HG03280 (cell line): ENCODE measurements at regions not wholly inside any gene's neighbourhood (a gene's known extent, or its start where the extent isn't known, plus 50 kb on each side); places are given as distances from the start of the nearest gene placed in this dataset.

Experiments
- ATAC-seq: cut with Tn5 transposase; IDR thresholded peaks from one replicate; pipeline ENCODE4 v1.9.1; 2021; ENCODE audit warnings: mild to moderate bottlenecking, moderate library complexity; ENCODE audit not compliant: unreplicated experiment

- ATAC-seq: no peak
These were observed 349.9 kb downstream of the RPS24 start for GRCh38 chr10:78383378-78384048.

- ATAC-seq: no peak
These were observed 350.4 kb downstream of the RPS24 start for GRCh38 chr10:78384049-78384431.

DNA sequence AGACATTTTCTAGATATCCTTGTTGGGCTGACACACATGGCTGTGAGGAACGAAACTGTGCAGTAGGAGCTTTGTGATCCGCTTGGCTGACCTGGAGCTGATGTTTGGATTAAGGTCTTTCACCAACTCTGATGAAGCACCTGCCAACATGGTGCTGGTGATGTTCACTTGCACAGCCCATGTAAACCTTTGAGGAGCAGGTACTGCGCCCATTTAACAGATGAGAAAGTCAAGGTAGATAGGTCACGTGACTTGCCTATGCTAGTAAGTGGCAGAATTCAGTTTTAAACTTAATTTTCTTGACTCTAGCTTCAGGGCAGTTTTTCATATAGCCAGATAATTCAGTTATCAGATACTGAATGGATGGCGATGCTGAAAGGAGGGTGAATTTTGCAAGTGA lies 351.9 kb downstream of the RPS24 start:
- ATAC-seq: no peak

- no peak for ATAC-seq
These were observed 352.8 kb downstream of the RPS24 start for GRCh38 chr10:78386509-78386908.

DNA sequence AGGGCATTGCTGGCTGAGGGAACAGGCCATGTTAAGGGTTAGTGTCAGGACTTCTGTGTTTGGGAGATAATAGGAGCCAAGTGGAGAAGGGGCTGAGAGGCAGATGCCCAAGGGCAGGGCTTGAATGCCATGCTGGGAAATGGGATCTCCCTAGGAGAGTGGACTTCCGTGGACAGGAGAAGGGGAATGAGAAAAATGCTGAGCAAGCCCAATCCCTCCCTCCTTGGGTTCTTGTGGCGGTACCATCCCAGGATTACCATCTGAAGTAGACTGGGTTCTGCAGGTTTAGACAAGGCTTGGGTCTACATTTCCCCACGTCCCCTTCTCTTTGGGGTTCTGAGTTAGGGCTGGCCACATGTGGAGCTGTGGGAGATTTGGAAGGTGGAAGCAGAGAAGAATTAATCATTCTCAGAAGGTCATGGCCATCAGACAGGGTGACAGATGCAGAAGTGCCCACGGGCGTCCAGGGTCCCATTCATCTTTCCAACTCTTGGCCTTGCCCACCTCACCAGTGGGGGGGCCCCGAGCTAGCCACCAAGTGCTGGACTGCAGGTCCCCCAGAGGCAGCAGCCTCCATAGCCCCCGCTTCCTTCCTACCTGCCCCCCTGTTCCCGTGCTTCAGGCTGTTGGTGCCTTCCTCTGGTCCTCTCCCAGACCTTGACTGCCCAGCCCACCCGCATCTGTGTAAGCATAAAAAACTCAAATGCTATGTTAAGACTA lies 354.8 kb downstream of the RPS24 start:
- no peak for ATAC-seq

GRCh38 chr10:78389419-78389818 lies 355.8 kb downstream of the RPS24 start:
- ATAC-seq: no peak

DNA sequence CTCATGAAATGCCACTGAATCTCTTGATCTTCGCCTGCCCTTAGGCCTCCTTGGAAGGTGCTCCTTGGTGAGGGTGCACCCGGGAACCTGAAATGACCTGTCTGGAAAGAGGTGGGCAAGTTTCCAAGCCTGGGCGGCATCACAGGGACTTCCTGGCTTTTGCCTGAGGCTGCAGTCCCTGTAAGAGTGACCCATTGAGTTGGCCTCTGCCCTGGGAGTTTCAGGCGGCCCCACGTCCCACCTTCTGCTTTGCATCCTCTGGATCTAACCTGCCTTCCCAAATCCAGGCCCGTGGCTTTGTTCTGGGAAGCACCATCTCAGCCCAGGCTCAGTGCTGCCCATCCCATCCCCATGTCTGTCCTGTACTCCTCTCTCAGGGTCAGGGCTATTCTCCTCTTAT lies 356.4 kb downstream of the RPS24 start:
- ATAC-seq: no peak

DNA sequence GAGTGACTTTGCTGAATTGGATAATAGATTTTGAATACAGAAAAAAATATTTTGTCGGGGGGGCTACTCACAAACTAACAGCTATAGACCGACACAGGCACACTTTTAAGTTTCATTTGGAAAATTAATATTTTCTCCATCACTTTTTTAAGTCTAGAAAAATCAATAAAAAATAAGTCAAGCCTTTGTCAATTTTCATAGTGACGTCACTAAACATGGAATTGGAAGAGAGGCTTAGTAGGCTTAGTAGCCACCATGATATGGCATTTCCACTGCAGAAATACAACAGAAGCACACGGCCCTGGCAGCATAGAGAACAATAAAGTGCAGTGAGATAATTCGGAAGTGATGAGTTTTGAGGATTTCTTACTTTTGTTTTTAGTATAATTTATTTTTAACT lies 357.2 kb downstream of the RPS24 start:
- ATAC-seq: no peak

DNA sequence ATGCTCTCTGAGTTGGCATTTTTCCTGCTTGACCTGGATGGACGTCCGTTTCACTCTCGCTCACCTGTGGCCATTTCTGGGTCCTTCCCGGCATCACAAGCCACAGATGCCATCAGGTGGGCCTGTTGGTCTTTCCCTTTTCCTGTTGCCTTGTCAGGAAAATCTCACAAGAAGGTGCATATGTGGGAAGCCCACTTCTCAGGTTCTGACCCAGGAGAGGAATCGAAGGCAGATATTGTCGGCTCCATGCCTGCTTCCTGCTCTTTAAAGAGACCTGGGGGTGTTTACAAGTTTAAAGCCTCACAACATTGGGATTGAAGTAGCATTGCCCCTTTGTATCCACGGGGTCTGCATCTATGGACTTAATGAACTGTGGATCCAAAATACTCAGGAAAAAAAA lies 357.9 kb downstream of the RPS24 start:
- no peak for ATAC-seq

DNA sequence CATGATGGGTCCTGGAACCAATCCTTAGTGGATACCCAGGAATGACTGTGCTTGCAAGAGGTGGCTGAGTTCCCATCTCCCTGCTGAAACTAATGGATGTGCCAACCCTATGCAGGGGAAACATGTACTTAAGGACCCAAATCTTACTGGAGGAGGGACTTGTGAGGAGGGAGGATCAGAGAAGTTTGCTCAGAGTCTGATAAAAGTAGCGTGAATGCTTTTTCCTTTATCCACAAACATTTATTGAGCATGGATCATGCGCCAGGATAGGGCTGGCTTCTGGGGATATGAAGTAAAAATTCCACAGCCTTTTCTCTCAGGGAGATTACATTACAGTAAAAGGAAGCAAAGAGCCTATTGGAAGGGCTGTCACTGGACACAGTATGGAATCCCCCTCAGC lies 358.5 kb downstream of the RPS24 start:
- ATAC-seq: no peak

- ATAC-seq: no peak
These were observed 359.4 kb downstream of the RPS24 start for GRCh38 chr10:78393094-78393493.

- no peak for ATAC-seq
These were observed 360.4 kb downstream of the RPS24 start for GRCh38 chr10:78394047-78394446.

DNA sequence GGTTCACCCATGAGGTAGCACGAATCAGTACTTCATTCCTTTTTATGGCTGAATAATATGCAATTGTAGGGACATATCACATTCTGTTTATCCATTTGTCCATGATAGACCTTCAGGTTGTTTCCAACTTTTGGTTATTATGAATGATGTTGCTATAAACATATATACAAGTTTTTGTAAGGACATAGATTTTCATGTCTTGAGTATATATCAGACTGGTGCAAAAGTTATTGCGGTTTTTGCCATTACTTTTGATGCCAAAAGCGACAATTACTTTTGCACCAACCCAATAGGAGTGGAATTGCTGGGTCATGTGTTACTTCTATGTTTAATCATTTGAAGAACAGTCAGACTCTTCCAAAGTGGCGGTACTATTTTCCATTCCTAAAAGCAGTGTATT lies 361.5 kb downstream of the RPS24 start:
- no peak for ATAC-seq

- no peak for ATAC-seq
These were observed 363.1 kb downstream of the RPS24 start for GRCh38 chr10:78396754-78397153.

GRCh38 chr10:78397786-78398185 lies 364.1 kb downstream of the RPS24 start:
- no peak for ATAC-seq

- no peak for ATAC-seq
These were observed 364.7 kb downstream of the RPS24 start for GRCh38 chr10:78398382-78398781.

DNA sequence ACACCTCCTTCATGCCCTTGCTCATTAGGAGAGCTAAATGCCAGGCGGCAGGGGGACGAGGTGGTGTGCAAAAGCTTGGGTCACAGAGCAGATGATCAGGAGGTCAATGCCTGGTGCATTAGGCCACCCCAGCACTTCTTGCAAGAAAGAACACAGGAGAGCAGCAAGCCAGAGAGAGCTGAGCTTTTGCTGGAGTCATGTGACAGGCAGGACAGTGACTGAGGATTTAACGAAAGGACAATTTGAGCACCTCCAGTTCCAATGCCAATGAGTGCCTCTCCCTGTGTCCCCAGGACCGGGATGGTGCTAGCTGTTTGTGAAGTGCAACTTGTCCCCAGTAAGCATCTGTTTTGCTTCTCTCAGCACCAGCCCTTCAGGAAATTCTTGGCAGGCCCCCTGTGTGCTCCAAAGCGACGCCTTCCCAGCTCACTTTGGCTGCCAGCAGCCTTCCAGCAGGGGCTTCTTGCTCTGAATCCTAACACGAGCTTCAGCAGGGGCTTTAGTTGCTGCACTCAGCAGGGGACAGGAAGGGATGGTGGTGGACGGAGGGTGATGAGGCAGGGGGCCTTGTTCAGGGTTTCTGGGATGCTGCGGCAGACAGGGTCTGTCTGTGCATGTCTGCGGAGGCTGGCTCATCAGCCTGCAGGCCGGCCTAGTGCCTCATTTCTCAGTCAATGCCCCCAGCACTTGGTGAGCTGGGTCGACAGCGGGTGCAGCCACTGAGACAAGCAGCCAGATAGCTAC lies 368.1 kb downstream of the RPS24 start:
- ATAC-seq: no peak

DNA sequence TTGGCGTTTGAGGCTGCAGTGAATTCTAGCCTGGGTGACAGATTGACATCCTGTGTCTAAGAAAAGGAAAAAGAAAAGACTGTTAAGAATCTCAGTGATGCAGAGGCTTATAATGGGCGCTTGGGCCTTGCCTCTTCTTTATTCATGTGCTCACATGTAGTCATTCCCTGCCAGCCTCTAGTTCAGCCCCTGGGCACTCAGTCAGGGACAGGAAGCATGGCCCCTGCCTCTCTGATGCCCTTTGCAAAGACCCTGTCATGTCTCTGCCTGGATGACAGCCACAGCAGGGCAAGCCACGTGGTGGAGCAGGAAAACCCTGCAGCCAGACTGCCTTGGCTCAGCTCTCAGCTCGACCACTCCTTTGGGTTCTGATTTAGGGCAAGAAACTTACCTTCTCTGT lies 368.9 kb downstream of the RPS24 start:
- ATAC-seq: no peak

DNA sequence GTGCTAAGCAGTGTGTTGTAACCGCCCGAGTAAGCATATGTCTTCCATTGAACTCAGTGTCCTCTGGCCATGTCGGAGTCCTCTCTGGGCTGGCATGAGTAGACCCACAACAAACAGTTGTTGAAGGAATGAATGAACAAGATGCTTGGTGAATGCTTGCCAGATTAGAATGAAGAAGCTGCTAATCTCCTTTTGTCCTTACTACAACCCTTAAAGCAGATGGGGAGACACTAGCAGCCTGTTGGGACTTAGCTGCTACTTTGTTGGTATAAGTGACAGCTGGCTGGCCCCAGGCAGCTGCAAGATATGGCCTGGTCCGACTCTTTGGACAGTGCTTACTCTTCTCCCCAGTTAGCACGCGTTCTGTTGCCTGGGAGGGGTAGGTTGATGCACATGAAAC lies 370.1 kb downstream of the RPS24 start:
- no peak for ATAC-seq

GRCh38 chr10:78404296-78404695 lies 370.6 kb downstream of the RPS24 start:
- ATAC-seq: no peak

DNA sequence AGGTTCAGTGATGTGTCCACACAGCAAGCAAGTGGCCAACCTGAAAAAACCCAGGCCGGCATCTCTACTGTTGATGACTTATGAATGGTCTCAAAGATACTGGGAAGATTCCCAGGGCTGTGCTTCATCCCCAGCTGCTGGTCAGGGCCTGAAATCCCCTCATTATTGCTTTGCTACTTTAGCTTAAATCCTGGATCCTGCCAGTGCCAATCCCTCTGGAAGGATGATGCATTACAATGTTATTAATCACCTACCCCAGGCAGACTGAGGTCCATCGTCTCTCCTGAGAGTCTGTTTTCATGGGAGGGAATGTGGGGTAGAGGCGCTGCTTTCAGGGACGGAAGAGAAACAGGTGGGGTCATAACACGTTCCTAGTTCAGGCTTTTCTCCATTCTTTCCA lies 371.6 kb downstream of the RPS24 start:
- ATAC-seq: no peak

GRCh38 chr10:78405736-78406135 lies 372.1 kb downstream of the RPS24 start:
- ATAC-seq: no peak
